ENCODE measurements at regions not wholly inside any gene's neighbourhood (a gene's known extent, or its start where the extent isn't known, plus 50 kb on each side); places are given as distances from the start of the nearest gene placed in this dataset.

DNA sequence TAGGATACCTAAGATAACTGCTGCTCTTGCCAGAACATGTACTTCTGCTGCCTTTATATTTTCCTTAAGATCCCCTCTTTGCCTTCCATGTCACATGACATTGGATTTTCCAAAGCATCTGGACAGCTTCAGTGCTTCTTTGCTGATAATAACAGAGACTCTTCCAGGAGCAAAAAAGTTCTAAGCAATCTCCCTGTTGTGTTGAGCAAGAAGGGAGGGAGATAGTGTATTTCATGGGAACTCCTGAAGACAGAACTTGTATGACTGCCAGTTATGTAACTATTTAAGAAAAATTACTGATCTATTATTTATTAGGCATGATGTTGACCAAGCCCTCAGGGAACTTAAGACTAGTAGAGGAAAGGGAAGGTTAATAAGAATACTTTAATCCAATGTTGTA, 454.7 kb downstream of the SPATA31D1 start:
- TF ChIP-seq, protein P1, sequence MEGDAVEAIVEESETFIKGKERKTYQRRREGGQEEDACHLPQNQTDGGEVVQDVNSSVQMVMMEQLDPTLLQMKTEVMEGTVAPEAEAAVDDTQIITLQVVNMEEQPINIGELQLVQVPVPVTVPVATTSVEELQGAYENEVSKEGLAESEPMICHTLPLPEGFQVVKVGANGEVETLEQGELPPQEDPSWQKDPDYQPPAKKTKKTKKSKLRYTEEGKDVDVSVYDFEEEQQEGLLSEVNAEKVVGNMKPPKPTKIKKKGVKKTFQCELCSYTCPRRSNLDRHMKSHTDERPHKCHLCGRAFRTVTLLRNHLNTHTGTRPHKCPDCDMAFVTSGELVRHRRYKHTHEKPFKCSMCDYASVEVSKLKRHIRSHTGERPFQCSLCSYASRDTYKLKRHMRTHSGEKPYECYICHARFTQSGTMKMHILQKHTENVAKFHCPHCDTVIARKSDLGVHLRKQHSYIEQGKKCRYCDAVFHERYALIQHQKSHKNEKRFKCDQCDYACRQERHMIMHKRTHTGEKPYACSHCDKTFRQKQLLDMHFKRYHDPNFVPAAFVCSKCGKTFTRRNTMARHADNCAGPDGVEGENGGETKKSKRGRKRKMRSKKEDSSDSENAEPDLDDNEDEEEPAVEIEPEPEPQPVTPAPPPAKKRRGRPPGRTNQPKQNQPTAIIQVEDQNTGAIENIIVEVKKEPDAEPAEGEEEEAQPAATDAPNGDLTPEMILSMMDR (IDR thresholded peaks at IDR 0.05 in 2 of 3, conservative IDR thresholded peaks at IDR 0.05 in 1 of 3; ENCODE audit: borderline replicate concordance in 1 of 3, insufficient read depth in 1 of 3, low read depth in 2 of 3, low read length in 2 of 3): no peak
- TF ChIP-seq, protein P2, sequence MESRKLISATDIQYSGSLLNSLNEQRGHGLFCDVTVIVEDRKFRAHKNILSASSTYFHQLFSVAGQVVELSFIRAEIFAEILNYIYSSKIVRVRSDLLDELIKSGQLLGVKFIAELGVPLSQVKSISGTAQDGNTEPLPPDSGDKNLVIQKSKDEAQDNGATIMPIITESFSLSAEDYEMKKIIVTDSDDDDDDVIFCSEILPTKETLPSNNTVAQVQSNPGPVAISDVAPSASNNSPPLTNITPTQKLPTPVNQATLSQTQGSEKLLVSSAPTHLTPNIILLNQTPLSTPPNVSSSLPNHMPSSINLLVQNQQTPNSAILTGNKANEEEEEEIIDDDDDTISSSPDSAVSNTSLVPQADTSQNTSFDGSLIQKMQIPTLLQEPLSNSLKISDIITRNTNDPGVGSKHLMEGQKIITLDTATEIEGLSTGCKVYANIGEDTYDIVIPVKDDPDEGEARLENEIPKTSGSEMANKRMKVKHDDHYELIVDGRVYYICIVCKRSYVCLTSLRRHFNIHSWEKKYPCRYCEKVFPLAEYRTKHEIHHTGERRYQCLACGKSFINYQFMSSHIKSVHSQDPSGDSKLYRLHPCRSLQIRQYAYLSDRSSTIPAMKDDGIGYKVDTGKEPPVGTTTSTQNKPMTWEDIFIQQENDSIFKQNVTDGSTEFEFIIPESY (IDR thresholded peaks at IDR 0.05; ENCODE audit: extremely low read depth, insufficient replicate concordance, low read length): no peak
- TF ChIP-seq EZH2 (IDR thresholded peaks at IDR 0.05) (no peak), POLR2A (IDR thresholded peaks at IDR 0.05; ENCODE audit: borderline replicate concordance, extremely low read depth, insufficient read depth, insufficient read length) (no peak), SRF (IDR thresholded peaks at IDR 0.05; ENCODE audit: low read depth) (no peak), EZH2phosphoT487 (IDR thresholded peaks at IDR 0.05; ENCODE audit: borderline replicate concordance) (no peak)
- TF ChIP-seq, protein P3, sequence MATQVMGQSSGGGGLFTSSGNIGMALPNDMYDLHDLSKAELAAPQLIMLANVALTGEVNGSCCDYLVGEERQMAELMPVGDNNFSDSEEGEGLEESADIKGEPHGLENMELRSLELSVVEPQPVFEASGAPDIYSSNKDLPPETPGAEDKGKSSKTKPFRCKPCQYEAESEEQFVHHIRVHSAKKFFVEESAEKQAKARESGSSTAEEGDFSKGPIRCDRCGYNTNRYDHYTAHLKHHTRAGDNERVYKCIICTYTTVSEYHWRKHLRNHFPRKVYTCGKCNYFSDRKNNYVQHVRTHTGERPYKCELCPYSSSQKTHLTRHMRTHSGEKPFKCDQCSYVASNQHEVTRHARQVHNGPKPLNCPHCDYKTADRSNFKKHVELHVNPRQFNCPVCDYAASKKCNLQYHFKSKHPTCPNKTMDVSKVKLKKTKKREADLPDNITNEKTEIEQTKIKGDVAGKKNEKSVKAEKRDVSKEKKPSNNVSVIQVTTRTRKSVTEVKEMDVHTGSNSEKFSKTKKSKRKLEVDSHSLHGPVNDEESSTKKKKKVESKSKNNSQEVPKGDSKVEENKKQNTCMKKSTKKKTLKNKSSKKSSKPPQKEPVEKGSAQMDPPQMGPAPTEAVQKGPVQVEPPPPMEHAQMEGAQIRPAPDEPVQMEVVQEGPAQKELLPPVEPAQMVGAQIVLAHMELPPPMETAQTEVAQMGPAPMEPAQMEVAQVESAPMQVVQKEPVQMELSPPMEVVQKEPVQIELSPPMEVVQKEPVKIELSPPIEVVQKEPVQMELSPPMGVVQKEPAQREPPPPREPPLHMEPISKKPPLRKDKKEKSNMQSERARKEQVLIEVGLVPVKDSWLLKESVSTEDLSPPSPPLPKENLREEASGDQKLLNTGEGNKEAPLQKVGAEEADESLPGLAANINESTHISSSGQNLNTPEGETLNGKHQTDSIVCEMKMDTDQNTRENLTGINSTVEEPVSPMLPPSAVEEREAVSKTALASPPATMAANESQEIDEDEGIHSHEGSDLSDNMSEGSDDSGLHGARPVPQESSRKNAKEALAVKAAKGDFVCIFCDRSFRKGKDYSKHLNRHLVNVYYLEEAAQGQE (IDR thresholded peaks at IDR 0.05; ENCODE audit: low read depth): no peak
